Esophagus (tissue), 2 donors: ENCODE measurements at regions not wholly inside any gene's neighbourhood (a gene's known extent, or its start where the extent isn't known, plus 50 kb on each side); places are given as distances from the start of the nearest gene placed in this dataset.

Experiments
- H3K27ac ChIP-seq, 2 donors: one replicate each; pipeline ENCODE4 v1.5.1; 2013; ENCODE audit warnings: low read depth in 2 of 2, mild to moderate bottlenecking in 2 of 2, inconsistent platforms in 1 of 2, low read length in 1 of 2, moderate library complexity in 1 of 2
- H3K27me3 ChIP-seq, 2 donors: one replicate each; pipeline ENCODE4 v1.6.1; 2013; ENCODE audit warnings: low read length in 2 of 2, control low read depth in 1 of 2, mild to moderate bottlenecking in 1 of 2; ENCODE audit not compliant: insufficient read depth in 2 of 2, control insufficient read depth in 1 of 2
- H3K36me3 ChIP-seq, 2 donors: one replicate each; pipeline ENCODE4 v1.6.1; 2013; ENCODE audit warnings: low read length in 1 of 2; ENCODE audit not compliant: control insufficient read depth in 2 of 2, insufficient read depth in 2 of 2
- H3K4me1 ChIP-seq, 2 donors: one replicate each; pipeline ENCODE4 v1.6.1; 2013; ENCODE audit warnings: low read length in 1 of 2; ENCODE audit not compliant: control insufficient read depth in 2 of 2, insufficient read depth in 2 of 2
- H3K4me3 ChIP-seq, 2 donors: one replicate each; pipeline ENCODE4 v1.5.1; 2013; ENCODE audit warnings: low read length in 2 of 2, mild to moderate bottlenecking in 2 of 2, low read depth in 1 of 2, moderate library complexity in 1 of 2
- H3K9me3 ChIP-seq, 2 donors: one replicate each; pipeline ENCODE4 v1.6.1; 2013; ENCODE audit warnings: mild to moderate bottlenecking in 2 of 2, low read depth in 1 of 2, low read length in 1 of 2, moderate library complexity in 1 of 2; ENCODE audit not compliant: control insufficient read depth in 2 of 2, insufficient read depth in 1 of 2
- WGBS, 2 donors: extraction: QIAGEN DNeasy Blood & Tissue Kit; methylation state at CpG; one replicate each; pipeline ENCODE4 v1.1.7; 2013; 5-methylcytosine and 5-hydroxymethylcytosine counted together
- donor health status: healthy with polysubstance abuse.
- donor health status: Bipolar disorder and iron deficiency.

- Histone ChIP-seq H3K27ac (no peak overlapping the region), H3K4me3 (no peak overlapping the region), H3K9me3 (no peaks in the 10 kb centered on the region), H3K27me3 (no peaks in the 10 kb centered on the region), H3K36me3 (no peaks in the 10 kb centered on the region), H3K4me1 (no peaks in the 10 kb centered on the region)
These were observed 1172.9 kb downstream of the CDH12 start for GRCh38 chr5:21680196-21680595.

GRCh38 chr5:21678526-21678925 lies 1174.6 kb downstream of the CDH12 start:
- H3K4me3 ChIP-seq, result no peak overlapping the region
- H3K36me3 ChIP-seq, result no peaks in the 10 kb centered on the region
- H3K4me1 ChIP-seq, result no peaks in the 10 kb centered on the region
- 60 to 62% methylated on average over 1 of the region's 1 CpG for WGBS, 2 donors
- no peaks in the 10 kb centered on the region for H3K27me3 ChIP-seq
- no peak overlapping the region for H3K27ac ChIP-seq
- H3K9me3 ChIP-seq, result no peaks in the 10 kb centered on the region

- H3K4me1 ChIP-seq, result no peaks in the 10 kb centered on the region
- no peaks in the 10 kb centered on the region for H3K27me3 ChIP-seq
- WGBS, 2 donors, result 72 to 82% methylated on average over 1 of the region's 1 CpG
- no peak overlapping the region for H3K4me3 ChIP-seq
- H3K36me3 ChIP-seq, result no peaks in the 10 kb centered on the region
- H3K9me3 ChIP-seq, result no peaks in the 10 kb centered on the region
- H3K27ac ChIP-seq, result no peak overlapping the region
These were observed 1180.2 kb downstream of the CDH12 start for GRCh38 chr5:21672911-21673310.

- Histone ChIP-seq H3K27ac (no peak overlapping the region), H3K4me1 (no peaks in the 10 kb centered on the region), H3K9me3 (no peaks in the 10 kb centered on the region), H3K27me3 (no peaks in the 10 kb centered on the region), H3K36me3 (no peaks in the 10 kb centered on the region), H3K4me3 (no peak overlapping the region)
These were observed 1180.8 kb downstream of the CDH12 start for GRCh38 chr5:21672360-21672759.

GRCh38 chr5:21665524-21665923 lies 1187.6 kb downstream of the CDH12 start:
- Histone ChIP-seq H3K4me1 (no peaks in the 10 kb centered on the region), H3K36me3 (no peaks in the 10 kb centered on the region), H3K27ac (no peak overlapping the region), H3K9me3 (no peaks in the 10 kb centered on the region), H3K27me3 (no peaks in the 10 kb centered on the region), H3K4me3 (no peak overlapping the region)
- 57 to 73% methylated on average over 2 of the region's 2 CpGs for WGBS, 2 donors

- no peaks in the 10 kb centered on the region for H3K36me3 ChIP-seq
- H3K27me3 ChIP-seq, result no peaks in the 10 kb centered on the region
- H3K27ac ChIP-seq, result no peak overlapping the region
- no peaks in the 10 kb centered on the region for H3K4me1 ChIP-seq
- no peak overlapping the region for H3K4me3 ChIP-seq
- WGBS, 2 donors, result 65 to 84% methylated on average over 2 of the region's 2 CpGs
- H3K9me3 ChIP-seq, result no peaks in the 10 kb centered on the region
These were observed 1190.1 kb downstream of the CDH12 start for GRCh38 chr5:21663082-21663481.

GRCh38 chr5:21661184-21661583 lies 1192.0 kb downstream of the CDH12 start:
- 76 to 83% methylated on average over 2 of the region's 2 CpGs for WGBS, 2 donors
- no peaks in the 10 kb centered on the region for H3K9me3 ChIP-seq
- H3K27ac ChIP-seq, result no peak overlapping the region
- H3K4me1 ChIP-seq, result no peaks in the 10 kb centered on the region
- no peaks in the 10 kb centered on the region for H3K36me3 ChIP-seq
- H3K27me3 ChIP-seq, result no peaks in the 10 kb centered on the region
- no peak overlapping the region for H3K4me3 ChIP-seq

GRCh38 chr5:21654556-21654955 lies 1198.6 kb downstream of the CDH12 start:
- no peaks in the 10 kb centered on the region for H3K9me3 ChIP-seq
- H3K4me3 ChIP-seq, result no peak overlapping the region
- no peaks in the 10 kb centered on the region for H3K27me3 ChIP-seq
- WGBS, 2 donors, result 42 to 55% methylated on average over 2 of the region's 2 CpGs
- H3K36me3 ChIP-seq, result no peaks in the 10 kb centered on the region
- no peak overlapping the region for H3K27ac ChIP-seq
- H3K4me1 ChIP-seq, result no peaks in the 10 kb centered on the region

GRCh38 chr5:21649969-21650368 lies 1203.2 kb downstream of the CDH12 start:
- no peaks in the 10 kb centered on the region for H3K36me3 ChIP-seq
- no peaks in the 10 kb centered on the region for H3K4me1 ChIP-seq
- H3K4me3 ChIP-seq, result no peak overlapping the region
- WGBS, 2 donors, result 18 to 21% methylated on average over 3 of the region's 3 CpGs
- H3K27me3 ChIP-seq, result no peaks in the 10 kb centered on the region
- H3K9me3 ChIP-seq, result no peaks in the 10 kb centered on the region
- H3K27ac ChIP-seq, result no peak overlapping the region

- no peaks in the 10 kb centered on the region for H3K9me3 ChIP-seq
- no peak overlapping the region for H3K4me3 ChIP-seq
- H3K27me3 ChIP-seq, result no peaks in the 10 kb centered on the region
- no peak overlapping the region for H3K27ac ChIP-seq
- no peaks in the 10 kb centered on the region for H3K4me1 ChIP-seq
- no peaks in the 10 kb centered on the region for H3K36me3 ChIP-seq
- WGBS, 2 donors, result 37 to 66% methylated on average over 2 of the region's 2 CpGs
These were observed 1206.7 kb downstream of the CDH12 start for GRCh38 chr5:21646469-21646868.
